Epidermal melanocyte (primary cell): ENCODE measurements at regions not wholly inside any gene's neighbourhood (a gene's known extent, or its start where the extent isn't known, plus 50 kb on each side); places are given as distances from the start of the nearest gene placed in this dataset.
"Not testable (repeated sequence)": the region's sequence is repeated elsewhere in the genome, so short reads cannot be mapped to it uniquely, and the experiment has no call there.

Experiments
- DNase-seq: peaks from one replicate; pipeline ENCODE4 v3.0.0; 2011; ENCODE audit warnings: low spot score; ENCODE audit not compliant: insufficient read length

DNA sequence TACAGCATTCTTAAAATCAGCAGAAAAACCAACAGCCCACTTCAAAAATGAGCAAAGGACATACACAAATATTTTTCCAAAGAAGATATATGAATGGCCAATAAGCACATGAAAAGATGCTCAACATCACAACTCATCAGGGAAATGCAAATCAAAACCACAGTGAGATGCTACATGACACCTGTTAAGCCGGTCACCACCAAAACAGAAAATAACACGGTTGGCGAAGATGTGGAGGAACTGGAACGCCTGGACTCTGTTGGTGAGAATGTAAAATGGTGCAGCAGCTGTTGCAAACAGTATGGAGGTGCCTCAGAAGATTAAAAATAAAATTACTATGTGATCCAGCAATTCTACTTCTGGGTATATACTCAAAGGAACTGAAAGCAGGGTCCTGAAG, 184.8 kb downstream of the INHBB start:
- no peak for DNase-seq

DNA sequence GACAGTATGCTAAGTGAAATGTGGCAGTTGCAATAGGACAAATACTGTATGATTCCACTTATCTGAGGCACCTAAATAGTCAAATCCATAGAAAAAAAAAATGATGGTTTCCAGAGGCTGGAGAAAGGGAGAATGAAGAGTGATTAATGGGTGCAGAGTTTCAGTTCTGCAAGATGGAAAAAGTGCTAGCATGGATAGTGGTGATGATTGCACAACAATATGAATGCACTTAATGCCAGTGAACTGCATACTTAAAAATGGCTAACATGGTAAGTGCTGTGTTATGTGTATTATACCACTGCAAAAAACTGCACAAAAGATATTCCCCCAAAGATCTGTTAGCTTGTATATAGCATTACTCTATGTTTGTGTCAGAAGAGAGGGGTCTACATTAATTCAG, 185.4 kb downstream of the INHBB start:
- no peak for DNase-seq

DNA sequence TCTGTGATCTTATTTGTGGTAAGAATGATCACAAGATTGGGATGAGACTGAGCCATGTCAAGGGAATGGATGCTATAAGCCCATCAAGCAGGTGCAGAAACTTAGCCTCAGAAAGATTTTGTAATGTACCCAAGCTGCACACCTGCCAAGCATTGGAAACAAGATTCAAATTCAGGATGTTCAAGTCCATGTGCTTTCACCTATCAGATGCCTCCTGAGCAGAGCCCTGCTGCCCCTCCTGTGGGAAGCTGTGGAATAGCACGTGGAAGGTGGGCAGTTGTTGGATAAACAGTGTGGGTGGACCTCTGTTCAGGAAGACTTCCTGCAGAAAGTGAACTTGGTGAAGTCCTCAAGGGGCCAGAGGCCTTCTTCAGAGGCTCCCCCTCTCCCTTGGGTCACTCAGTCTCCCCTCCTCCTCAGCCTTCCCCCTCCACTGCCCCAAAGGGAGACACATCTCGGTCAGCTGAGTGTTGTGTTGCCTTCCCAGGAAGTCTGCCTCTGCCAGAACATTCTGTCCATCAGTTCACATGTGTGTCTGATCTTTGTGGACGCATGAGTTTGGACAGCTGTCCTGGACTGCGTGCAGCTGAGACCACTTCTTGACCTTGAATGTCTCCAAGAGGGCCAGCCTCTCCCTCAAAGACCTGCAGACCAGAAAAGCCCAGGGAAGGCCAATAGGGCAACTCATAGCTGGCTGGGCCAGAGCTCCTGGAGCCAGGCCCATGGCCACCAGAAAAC, 186.1 kb downstream of the INHBB start:
- DNase-seq = no peak

DNA sequence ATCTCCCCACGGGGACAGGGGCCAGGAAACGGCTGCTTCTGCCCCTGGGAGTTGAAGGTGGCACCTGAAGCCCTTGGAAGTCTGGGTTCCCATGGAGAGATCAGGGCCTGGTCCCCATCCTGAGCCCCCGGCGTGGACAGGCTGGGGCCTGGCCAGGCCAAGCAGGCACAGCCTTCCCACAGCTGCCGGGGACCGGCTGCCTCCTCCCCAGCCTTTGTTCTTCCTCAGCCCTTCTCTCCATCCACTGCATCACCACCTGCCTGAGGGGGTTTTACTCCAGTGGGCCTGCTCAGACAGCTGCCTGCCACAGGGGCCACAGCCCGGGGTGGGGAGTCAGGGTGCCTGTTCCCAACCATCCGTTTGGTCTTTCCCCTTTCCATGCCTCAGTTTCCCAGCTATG, 187.7 kb downstream of the INHBB start:
- DNase-seq = no peak

DNA sequence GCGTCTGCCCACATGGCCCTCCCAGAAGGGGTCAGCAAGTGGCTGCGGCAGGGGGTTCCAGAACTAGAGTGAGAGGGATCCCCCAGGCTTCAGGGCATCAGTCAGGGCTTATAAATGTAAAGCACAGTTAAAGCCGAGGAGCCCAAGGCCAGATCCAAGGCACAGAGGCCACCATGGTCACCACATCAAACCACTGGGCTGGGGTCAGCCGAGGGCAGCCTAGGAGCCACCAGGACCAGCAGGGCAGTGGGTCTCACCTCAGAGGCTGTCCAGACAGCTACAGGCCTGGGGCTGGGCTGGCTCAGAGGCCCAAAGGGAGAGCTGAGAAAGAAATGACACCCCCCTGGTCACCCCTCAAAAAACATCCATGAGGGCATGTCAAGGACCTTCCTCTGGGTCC, 188.5 kb downstream of the INHBB start:
- no peak for DNase-seq

DNA sequence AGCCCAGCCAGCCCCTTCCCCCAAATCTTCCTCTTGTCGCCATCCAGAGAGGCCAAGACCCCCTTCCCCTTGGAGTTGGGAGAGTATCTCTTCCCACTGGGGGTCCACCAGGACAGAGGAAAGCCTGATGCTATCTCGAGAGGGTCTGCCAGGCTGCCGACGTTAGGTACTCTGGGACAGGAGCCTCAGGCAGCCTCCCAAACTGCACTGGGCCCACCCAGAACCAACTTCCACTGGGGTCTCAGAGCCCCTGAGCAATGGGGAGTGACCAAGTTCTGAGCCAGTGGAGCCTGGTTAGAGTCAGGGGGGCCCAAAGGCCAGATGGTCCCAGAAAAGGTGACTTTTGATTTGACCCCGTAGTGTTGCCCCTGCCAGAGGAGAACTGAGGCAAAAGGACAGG, 189.1 kb downstream of the INHBB start:
- no peak for DNase-seq

DNA sequence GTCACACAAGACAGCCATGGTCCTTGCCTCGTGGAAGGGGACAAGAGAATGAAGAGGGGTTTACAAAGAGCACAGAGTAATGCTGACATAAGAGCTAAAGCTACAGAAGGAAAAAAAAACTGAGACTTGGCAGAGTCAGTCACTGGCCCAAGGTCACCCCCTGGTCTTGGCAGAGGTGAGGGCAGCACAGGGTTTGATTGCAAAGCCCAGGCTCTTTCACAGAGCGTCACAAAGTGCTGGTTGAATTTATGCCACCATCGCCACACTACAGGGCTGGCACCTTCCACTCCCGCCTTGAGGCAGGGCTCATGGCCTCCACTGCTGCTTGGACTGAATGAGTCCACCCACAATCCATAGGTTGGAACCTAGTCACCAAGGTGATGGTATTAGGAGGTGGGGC, 190.2 kb downstream of the INHBB start:
- no peak for DNase-seq

DNA sequence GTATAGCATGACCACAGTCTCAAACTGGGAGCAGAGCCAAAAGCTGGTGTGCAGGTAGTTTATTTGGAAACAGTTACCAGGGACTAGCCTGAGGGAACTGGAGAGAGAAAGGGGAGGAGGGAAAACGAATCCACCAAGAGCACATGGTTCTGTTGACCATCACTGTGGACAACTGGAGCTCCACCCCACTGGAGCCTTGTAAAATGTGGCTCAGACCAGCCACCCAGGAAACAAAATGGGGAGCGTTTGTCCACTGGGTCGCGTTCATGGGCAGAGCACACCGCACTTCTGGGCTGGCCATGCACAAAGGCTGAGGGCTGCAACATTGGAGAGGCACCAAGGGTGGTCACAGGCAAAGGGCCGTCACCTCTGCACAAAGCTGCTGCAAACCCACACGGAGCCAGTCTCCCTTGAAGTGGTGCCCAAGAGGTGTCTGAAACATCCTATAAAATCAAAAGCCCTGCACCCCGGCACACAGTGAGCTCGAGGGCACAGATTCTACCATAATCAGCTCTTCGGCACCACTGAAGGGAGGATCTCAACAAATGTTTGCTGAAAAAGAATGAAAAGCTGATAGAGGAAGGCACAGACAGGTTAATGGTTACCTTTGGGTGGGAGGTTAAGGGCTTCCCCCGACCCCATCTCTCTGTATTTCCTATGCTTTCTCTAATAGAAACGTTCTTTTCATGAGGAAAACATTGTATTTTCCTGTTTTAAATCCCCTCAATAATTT, 192.9 kb downstream of the INHBB start:
- no peak for DNase-seq

DNA sequence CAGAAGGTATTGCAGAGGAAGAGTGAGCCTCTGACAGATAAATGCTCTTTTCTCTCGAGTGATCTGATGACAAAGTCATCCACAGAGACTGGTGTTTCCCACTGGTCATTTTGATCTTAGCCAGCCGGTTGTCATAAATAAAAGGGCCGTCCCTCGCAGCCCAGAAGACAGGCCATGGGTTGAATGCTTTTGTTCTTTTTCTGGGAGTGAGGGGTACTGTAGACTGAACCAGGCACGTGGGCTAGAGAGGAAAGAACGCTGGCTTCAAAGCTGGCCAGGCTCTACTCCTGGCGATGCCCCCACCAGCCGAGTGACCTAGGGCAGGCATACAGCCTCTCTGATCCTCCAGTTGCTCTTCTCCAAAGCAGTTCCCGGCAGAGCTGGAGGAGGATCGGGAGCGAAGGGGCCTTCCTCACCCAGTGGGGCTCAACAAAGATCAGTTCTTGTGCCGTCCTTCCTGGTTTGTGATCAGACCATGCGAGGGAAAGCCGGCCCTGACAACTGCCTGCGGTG, 193.5 kb downstream of the INHBB start:
- no peak for DNase-seq

DNA sequence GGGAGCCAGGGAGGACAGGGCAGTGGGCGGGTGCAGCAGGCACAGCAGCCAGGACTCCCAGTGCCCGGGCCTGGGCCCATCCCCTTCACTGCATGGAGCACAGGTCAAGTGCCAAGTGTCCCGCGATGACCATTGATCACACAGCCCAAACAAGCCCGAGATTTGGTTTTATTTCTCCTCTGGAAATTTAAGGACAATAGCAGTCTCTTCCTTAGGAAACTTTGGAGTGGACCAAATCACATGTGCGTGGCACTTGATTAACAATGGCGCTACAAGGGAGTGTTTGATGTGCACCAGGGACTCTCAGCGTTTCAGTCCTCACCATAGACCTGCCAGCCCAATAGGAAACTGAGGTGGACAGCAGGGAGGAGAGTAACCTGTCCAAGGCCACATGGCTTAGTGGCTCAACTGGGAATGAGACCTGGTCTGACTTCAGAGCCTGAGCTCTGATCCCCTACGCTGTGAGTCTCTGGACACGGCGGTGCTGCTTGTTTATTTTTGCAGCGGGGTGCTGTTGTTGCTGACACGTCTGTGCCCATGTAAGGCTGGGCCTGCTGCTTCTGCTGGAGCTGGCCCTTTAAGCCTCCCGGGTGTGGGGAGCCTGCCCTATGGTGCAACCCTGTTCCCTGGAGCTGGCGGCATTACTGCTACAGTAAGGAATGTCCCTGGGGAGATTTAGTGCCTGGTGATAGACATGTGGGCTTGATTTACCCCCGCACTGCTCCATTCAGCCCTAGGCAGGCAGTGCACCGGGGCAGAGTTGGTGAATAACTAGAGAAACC, 194.2 kb downstream of the INHBB start:
- DNase-seq = peak; percentile 81

DNA sequence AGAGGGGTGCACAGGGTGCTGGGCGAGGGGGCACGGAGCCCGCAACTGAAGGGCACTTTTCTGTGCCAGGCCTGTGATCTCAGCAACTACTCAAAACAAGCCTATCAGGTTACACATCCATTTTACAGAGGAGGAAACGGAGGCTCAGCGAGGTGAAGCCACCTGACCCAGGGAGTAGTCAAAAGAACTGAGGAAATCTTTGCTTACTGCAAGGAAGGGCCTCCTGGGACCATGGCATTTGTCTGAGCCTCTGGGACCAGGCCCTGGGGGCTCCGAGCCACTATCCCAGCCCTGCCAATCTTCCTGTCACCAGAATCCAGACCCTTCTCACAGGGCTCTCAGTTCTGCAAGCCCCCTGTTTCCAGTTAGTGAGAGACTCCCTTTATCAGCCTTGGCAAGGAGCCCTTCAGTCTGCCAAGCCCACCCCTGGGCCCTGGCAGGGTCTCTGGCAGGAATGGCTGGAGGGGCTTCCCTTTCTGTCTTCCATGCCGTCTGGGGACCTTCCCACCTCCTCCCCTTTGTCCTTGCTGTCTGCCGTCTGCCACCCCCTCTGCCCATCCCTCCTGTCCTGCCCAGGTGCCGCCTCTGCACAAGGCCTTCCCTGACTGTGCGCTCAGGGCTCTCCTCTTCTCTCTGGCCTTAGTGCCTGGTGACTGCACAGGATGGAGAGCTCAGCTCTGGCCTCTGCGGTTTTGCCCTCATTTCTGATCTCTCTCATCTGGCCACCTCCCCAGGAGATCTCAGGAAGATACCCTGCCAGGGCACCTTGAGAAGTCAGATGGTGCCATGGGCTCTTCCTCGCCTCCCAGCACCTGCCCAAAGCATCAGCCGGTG, 194.7 kb upstream of the GLI2 start:
- no peak for DNase-seq

DNA sequence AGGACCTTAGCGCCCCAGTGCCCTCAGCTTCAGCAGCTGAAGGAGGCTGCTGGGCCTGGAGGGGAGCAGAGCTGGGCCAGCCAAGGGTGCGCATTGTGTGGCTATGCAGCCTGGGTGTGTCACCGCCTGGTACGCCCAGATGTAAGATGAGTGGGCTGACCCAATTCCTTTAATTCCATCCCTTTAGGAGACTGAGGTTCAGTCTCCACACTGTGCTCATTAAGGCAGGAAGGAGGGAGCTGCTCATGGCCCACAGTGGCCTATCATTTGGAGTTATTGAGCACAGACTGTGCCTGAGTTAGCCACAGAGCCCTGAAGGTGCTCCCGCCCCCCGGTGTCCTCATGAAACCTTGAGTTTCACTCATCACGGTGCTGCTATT, 194.1 kb upstream of the GLI2 start:
- no peak for DNase-seq

DNA sequence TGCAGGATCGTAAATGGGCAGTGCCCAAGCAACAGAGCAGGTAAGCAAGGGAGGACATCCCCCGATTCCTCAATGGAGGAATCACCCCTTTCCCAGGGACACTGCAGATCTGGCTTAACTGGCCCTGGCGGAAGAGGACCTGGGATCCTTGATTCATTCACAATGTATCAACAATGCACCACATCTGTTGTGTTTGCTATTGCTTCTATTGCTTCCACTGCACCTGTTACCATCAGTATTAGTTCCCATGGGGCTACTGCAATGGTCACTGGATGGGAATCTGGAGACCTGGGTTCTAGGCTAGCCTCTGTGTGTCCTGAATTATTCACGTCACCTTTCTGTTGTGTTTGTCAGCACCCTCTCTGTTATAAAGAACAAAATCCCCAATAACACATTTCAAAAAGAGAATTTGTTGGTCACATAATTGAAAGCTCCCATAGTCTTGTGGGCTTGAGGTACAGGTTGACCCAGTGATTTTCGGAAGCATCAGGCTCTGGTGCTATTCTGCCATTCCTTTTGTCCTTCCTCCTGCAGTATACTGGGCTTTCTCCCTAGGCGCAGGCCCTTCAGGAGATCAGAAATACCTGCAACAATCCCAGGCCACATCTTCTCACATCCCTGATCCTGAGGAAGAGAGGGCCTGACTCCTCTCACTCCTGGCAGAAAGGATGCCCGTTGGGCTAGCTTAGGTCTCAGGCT, 193.5 kb upstream of the GLI2 start:
- no peak for DNase-seq

DNA sequence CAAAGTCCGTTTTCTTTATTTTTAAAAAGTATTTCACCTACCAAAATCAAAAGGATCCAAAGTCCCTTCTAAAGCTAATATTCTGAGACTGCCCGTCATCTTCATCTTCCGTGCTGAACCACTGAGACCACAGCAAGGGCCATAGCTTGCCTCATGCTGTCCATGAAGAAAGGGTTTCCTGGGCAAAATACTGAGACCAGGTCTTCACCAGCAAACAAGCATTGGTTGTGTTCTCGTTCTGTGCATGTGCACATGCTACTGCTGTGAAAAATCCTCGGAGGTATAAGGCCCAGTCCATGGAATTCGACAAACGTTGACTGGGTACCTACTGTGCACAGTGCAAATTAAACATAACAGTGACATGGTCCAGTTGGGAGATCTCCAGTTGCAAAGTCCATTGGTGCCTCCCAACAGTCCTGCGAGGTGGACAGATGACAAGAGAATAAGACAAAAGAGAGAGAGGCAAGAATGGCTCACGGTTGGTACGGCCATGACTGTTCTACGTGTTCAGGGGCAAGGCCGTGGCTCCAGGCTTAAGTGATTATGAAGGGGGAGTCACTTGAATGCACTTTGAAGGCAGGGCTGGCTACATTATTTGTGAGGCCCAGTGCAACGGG, 192.6 kb upstream of the GLI2 start:
- DNase-seq = no peak

DNA sequence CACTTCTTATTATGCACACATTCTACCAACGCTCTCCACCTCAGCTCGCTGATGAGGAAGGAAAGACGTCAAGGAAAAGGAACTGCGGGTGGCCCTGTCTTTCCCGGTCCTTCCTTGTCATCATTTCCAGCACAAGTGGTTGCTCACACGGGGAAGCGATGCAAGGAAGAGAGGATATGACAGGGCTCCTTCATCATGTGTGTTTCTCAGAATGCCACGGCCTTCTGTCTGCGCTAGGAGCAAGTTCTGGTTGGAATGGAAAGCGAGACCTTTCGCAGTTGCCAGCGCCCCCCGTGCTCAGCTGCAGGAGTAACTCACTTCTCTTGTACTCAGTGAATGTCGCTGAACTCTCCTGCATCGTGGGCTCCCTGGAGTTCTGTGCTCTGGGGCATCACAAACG, 191.8 kb upstream of the GLI2 start:
- no peak for DNase-seq

DNA sequence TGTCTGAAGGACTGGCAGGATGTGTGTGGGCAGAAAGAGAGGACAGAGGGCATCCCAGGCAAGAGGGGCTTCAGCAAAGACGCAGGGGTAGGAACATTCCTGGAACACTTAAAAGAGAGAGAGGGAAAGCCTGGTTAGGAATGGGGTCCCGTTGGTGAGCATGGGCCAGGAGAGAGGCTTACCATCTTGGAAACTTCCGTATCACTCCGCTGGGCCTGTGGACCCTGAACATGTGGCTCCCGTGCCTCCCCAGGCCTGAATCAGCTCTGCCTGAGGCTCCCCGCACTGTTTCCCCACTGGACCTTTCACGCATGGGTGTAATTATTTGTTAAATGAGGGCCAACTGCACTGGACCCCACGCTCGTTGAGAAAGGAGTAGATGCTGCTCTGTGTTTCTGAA, 191.1 kb upstream of the GLI2 start:
- no peak for DNase-seq

DNA sequence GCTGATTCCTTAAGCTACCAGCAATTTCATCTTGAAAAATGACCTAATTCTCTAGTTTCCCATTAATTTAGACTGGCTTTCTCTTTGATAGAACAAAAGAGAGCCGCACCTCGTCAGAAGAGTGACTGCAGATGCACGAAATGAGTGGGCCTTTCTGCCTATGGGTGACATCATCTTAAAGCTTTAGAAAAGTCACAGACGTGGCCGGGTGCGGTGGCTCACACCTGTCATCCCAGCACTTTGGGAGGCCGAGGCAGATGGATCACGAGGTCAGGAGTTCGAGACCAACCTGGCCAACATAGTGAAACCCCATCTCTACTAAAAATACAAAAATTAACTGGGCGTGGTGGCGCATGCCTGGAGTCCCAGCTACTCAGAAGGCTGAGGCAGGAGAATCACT, 190.7 kb upstream of the GLI2 start:
- DNase-seq = not testable (repeated sequence)

DNA sequence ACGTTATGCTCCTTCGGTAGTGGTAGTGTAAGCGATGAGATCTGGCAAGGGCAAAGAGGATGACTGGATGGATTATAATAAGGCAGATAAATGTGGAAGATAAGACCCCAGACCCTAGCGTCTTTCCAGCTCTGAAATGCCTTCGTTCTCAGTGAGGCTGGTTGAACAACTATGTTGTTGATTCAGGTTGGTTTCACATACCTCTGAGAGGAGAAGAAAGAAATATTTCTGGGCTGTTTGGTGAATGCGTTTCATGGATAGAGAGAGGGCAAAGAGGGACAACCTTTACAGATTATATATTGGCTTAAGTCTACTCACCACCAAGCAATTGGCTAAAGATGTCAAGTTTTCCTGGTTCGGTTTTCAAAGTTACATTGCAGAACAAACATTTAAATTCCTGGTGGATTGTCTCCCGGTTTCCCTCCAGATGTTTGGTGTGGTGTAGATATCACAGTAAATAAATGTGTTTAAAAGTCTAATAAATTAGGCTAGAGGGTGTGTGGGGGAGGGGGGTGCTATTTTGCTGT, 190.1 kb upstream of the GLI2 start:
- no peak for DNase-seq

DNA sequence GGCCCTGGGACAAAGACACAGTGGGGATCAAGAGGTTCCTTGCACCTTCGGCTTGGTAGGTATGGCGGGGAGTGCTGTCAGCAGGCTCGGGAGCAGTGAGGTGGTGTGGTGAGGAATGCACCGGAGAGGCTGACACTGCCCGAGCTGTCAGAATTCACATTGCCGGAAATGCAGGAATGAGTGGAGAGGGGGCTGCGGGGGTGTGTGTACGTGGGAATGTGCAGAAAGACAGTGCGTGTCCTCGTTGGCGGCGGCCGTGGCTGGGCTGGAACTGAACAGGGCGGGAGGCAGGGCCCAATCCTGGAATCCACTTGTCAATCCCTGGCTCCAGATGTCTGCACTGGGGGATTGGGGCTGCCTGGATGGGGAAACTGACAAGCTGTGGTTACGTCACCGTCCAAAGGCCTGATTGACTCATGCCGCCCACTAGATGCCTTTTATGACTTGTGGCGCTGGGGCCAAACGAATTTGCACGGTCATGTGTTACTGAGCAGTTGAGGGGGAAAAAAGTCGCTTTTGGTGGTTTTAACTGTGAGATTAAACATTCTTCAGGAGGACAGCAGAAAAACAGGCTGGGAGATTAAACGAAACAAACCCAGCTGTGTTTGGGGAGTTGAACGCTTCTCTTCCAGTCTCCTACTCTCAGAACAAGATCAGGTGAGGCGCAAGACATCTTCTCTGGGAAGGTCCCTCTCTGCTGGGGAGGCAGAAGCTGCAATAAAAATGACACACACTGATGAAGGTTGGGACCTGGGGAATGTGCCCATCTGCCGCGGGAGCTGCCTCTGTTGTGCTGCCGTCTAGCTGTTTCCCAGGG, 189.4 kb upstream of the GLI2 start:
- DNase-seq = no peak
